Mesendoderm (in vitro differentiated cells): ENCODE measurements at regions not wholly inside any gene's neighbourhood (a gene's known extent, or its start where the extent isn't known, plus 50 kb on each side); places are given as distances from the start of the nearest gene placed in this dataset.
A peak's percentile ranks its signal among the peaks of the same experiment; 100 is the strongest.
"Not testable (repeated sequence)": the region's sequence is repeated elsewhere in the genome, so short reads cannot be mapped to it uniquely, and the experiment has no call there.

ENCODE experiments used
- DNase-seq: peaks from one replicate; pipeline ENCODE4 v3.0.0; 2013
- H2AK5ac ChIP-seq: 2 replicates; pipeline ENCODE4 v1.6.1; 2013; ENCODE audit warnings: low read length, inconsistent platforms
- H2BK120ac ChIP-seq: 2 replicates; pipeline ENCODE4 v1.6.1; 2013; ENCODE audit warnings: low read depth, mild to moderate bottlenecking, low read length, moderate library complexity, mixed read lengths
- H2BK15ac ChIP-seq: replicated peaks from 2 replicates; pipeline ENCODE4 v1.6.1; 2013; ENCODE audit warnings: low read depth, mild to moderate bottlenecking, moderate library complexity
- H2BK5ac ChIP-seq: 2 replicates; pipeline ENCODE4 v1.6.1; 2013; ENCODE audit warnings: low read length, inconsistent platforms
- H3K18ac ChIP-seq: 2 replicates; pipeline ENCODE4 v1.6.1; 2013; ENCODE audit warnings: mild to moderate bottlenecking, low read length, mixed read lengths
- H3K23ac ChIP-seq: one replicate; pipeline ENCODE4 v1.6.1; 2013; ENCODE audit warnings: low read length
- H3K27ac ChIP-seq: 2 replicates; pipeline ENCODE4 v1.5.1; 2013; ENCODE audit warnings: low read depth, mild to moderate bottlenecking, inconsistent platforms, low read length, moderate library complexity
- H3K27me3 ChIP-seq: 2 replicates; pipeline ENCODE4 v1.6.1; 2013; ENCODE audit warnings: low read length, control low read depth, mild to moderate bottlenecking, inconsistent platforms; ENCODE audit not compliant: insufficient read depth, poor library complexity
- H3K36me3 ChIP-seq: 2 replicates; pipeline ENCODE4 v1.6.1; 2013; ENCODE audit warnings: low read length, inconsistent platforms; ENCODE audit not compliant: control insufficient read depth, insufficient read depth
- H3K4ac ChIP-seq: one replicate; pipeline ENCODE4 v1.6.1; 2013; ENCODE audit warnings: low read depth, mild to moderate bottlenecking, low read length, moderate library complexity
- H3K4me1 ChIP-seq: 2 replicates; pipeline ENCODE4 v1.6.1; 2013; ENCODE audit warnings: low read depth, low read length, inconsistent platforms; ENCODE audit not compliant: control insufficient read depth
- H3K4me2 ChIP-seq: 2 replicates; pipeline ENCODE4 v1.6.1; 2013; ENCODE audit warnings: low read length
- H3K4me3 ChIP-seq: 2 replicates; pipeline ENCODE4 v1.5.1; 2013; ENCODE audit warnings: mild to moderate bottlenecking, low read length
- H3K56ac ChIP-seq: one replicate; pipeline ENCODE4 v1.6.1; 2013; ENCODE audit warnings: low read length
- H3K79me1 ChIP-seq: 2 replicates; pipeline ENCODE4 v1.6.1; 2013; ENCODE audit warnings: low read length, inconsistent platforms
- H3K79me2 ChIP-seq: 2 replicates; pipeline ENCODE4 v1.6.1; 2013; ENCODE audit warnings: mild to moderate bottlenecking, low read length; ENCODE audit not compliant: control insufficient read depth, insufficient read depth
- H3K9ac ChIP-seq: 2 replicates; pipeline ENCODE4 v1.6.1; 2013; ENCODE audit warnings: low read length, inconsistent platforms
- H4K5ac ChIP-seq: one replicate; pipeline ENCODE4 v1.6.1; 2013; ENCODE audit warnings: low read length
- H4K8ac ChIP-seq: one replicate; pipeline ENCODE4 v1.6.1; 2013; ENCODE audit warnings: low read depth, mild to moderate bottlenecking, control low read depth, low read length, moderate library complexity
- WGBS: extraction: QIAGEN DNeasy Blood & Tissue Kit; methylation state at CpG from one replicate; pipeline ENCODE4 v1.1.7; 2013; ENCODE audit warnings: low lambda C conversion rate, missing lambda C conversion rate; ENCODE audit not compliant: insufficient coverage; ENCODE audit errors: extremely low coverage; 5-methylcytosine and 5-hydroxymethylcytosine counted together

DNA sequence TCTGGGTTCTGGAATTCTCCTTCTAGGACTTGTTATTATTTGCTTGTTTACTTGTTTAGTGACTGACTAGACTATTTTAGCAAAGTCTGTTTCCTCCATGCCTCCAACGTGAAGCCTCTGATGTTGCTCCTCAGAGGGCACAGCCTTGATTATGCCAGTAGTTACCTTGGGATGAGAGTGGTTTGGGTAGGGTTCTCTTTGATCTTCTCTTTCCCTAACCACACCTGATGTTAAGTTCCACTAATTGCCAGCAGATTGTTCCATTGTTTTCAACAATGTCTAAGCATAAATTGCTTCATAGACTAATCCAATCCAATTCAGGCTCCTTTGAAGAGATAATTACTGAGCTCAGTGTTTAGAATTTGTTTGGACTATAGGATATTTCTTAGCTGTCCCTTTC, 352.7 kb upstream of the DIPK2B start:
- Histone ChIP-seq H4K8ac (no peak overlapping the region), H2BK15ac (no peak overlapping the region), H3K9ac (no peak overlapping the region), H3K4me2 (no peak overlapping the region), H2BK120ac (no peak overlapping the region), H3K79me1 (no peaks in the 10 kb centered on the region), H3K4ac (no peak overlapping the region), H3K36me3 (no peaks in the 10 kb centered on the region), H4K5ac (no peak overlapping the region), H3K23ac (no peak overlapping the region), H3K27ac (no peak overlapping the region), H3K56ac (no peak overlapping the region), H3K4me3 (no peak overlapping the region), H3K4me1 (no peaks in the 10 kb centered on the region), H3K27me3 (no peaks in the 10 kb centered on the region), H3K18ac (no peak overlapping the region), H2BK5ac (no peak overlapping the region), H2AK5ac (no peak overlapping the region), H3K79me2 (no peaks in the 10 kb centered on the region)
- WGBS, result no CpG with 5 or more reads among the region's 1 CpG
- DNase-seq, result no peak

DNA sequence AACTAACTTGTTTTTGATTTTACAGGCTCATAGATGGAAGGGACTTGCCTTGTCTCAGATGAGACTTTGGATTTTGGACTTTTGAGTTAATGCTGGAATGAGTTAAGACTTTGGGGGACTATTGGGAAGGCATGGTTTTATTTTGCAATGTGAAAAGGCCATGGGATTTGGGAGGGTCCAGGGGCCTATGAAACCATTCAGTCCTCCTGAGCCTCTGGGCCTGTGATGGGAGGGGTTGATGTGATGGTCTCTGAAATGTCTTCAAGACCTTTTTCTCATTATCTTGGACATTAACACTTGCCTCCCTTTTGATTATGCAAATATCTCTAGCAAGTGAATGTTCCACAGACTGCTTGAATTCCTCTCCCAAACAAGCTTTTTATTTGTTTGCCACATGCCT, 346.0 kb upstream of the DIPK2B start:
- not testable (repeated sequence) for H3K27me3 ChIP-seq, H3K56ac ChIP-seq, H3K4me2 ChIP-seq, H2BK5ac ChIP-seq, H4K8ac ChIP-seq, H3K4me3 ChIP-seq, H2BK15ac ChIP-seq, H2BK120ac ChIP-seq, H3K18ac ChIP-seq, H4K5ac ChIP-seq, H3K4ac ChIP-seq, H3K27ac ChIP-seq, H3K23ac ChIP-seq, H3K9ac ChIP-seq, H3K79me1 ChIP-seq, H3K4me1 ChIP-seq, H3K79me2 ChIP-seq, H3K36me3 ChIP-seq, H2AK5ac ChIP-seq
- DNase-seq, result peak; percentile 20

DNA sequence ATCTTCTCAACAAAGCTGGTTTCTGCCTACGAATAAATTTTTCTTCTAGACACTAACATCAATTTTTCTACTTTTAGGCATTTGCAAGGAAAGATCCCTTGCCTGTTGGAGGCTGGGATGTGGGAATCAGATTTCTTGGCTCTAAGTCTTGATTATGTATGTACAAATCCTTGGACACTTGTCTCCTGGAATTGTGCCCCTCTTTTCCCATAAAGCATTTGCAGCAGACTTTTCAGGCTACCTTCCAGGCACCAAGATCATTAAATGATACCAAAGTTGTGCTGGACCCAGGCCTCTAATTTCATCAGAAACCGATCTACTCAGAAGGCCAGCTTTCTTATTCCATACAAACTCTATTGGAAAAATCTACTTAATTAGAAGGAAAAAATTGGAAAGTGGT, 339.5 kb upstream of the DIPK2B start:
- H3K4me2 ChIP-seq, result no peak overlapping the region
- no peak overlapping the region for H4K8ac ChIP-seq
- no peak overlapping the region for H3K56ac ChIP-seq
- DNase-seq, result no peak
- H3K4me3 ChIP-seq, result no peak overlapping the region
- no peak overlapping the region for H3K23ac ChIP-seq
- H3K79me1 ChIP-seq, result no peaks in the 10 kb centered on the region
- H3K79me2 ChIP-seq, result no peaks in the 10 kb centered on the region
- no peaks in the 10 kb centered on the region for H3K27me3 ChIP-seq
- H2BK15ac ChIP-seq, result no peak overlapping the region
- WGBS, result no CpG with 5 or more reads among the region's 2 CpGs
- H2BK120ac ChIP-seq, result no peak overlapping the region
- no peak overlapping the region for H2AK5ac ChIP-seq
- no peak overlapping the region for H2BK5ac ChIP-seq
- H3K36me3 ChIP-seq, result no peaks in the 10 kb centered on the region
- no peak overlapping the region for H4K5ac ChIP-seq
- no peak overlapping the region for H3K18ac ChIP-seq
- no peak overlapping the region for H3K9ac ChIP-seq
- no peak overlapping the region for H3K4ac ChIP-seq
- H3K27ac ChIP-seq, result no peak overlapping the region
- H3K4me1 ChIP-seq, result no peaks in the 10 kb centered on the region

DNA sequence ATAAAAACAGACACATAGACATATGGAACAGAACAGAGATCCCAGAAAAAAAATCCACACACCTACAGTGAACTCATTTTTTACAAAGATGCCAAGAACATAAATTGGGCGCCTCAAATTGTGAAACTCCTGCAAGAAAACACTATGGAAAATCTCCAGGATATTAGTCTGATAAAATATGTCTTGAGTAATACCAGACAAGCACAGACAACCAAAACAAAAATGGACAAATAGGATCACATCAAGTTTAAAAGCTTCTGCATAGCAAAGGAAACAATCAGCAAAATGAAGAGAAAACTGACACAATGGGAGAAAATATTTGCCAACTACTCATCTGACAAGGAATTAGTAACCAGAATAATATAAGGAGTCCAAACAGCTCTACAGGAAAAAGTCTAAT, 337.3 kb upstream of the DIPK2B start:
- WGBS, result no CpG with 5 or more reads among the region's 1 CpG

DNA sequence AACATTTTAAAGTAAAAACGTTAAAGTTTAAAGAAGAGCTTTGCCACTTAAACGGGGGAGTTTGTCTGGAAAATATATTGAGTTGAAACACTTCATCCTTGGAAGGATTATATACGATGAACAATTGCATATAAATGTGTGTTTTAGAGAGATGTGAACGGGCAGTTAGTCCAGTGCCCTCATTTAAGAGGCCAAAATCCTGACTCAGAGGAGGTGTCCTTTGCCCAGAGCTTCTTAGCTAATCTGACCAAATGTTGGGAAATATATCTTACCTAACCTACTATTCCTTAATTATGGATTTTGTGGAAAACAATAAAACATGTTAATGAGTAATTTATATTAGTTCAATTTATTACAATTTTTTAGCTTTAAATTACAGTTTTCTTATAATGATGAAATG, 327.2 kb upstream of the DIPK2B start:
- Histone ChIP-seq H3K23ac (no peak overlapping the region), H2BK120ac (no peak overlapping the region), H3K79me2 (no peaks in the 10 kb centered on the region), H3K18ac (no peak overlapping the region), H4K8ac (no peak overlapping the region), H3K4me1 (no peaks in the 10 kb centered on the region), H3K27me3 (no peaks in the 10 kb centered on the region), H2BK15ac (no peak overlapping the region), H3K27ac (no peak overlapping the region), H2AK5ac (no peak overlapping the region), H3K79me1 (no peaks in the 10 kb centered on the region), H2BK5ac (no peak overlapping the region), H3K9ac (no peak overlapping the region), H4K5ac (no peak overlapping the region), H3K56ac (no peak overlapping the region), H3K4me2 (no peak overlapping the region), H3K4me3 (no peak overlapping the region), H3K36me3 (no peaks in the 10 kb centered on the region), H3K4ac (no peak overlapping the region)
- no CpG with 5 or more reads among the region's 4 CpGs for WGBS
- DNase-seq, result no peak

More for the DNA sequence above, 337.3 kb upstream of the DIPK2B start:
- no peak overlapping the region for H4K8ac ChIP-seq
- no peaks in the 10 kb centered on the region for H3K79me1 ChIP-seq
- no peak overlapping the region for H3K9ac ChIP-seq
- no peaks in the 10 kb centered on the region for H3K79me2 ChIP-seq
- no peak overlapping the region for H2BK120ac ChIP-seq
- H3K4me3 ChIP-seq, result no peak overlapping the region
- H3K18ac ChIP-seq, result no peak overlapping the region
- no peaks in the 10 kb centered on the region for H3K36me3 ChIP-seq
- no peak for DNase-seq
- no peak overlapping the region for H3K56ac ChIP-seq
- H2AK5ac ChIP-seq, result no peak overlapping the region
- no peak overlapping the region for H3K4ac ChIP-seq
- no peak overlapping the region for H2BK5ac ChIP-seq
- no peak overlapping the region for H2BK15ac ChIP-seq
- H4K5ac ChIP-seq, result no peak overlapping the region
- H3K4me1 ChIP-seq, result no peaks in the 10 kb centered on the region
- no peak overlapping the region for H3K23ac ChIP-seq
- no peaks in the 10 kb centered on the region for H3K27me3 ChIP-seq
- H3K27ac ChIP-seq, result no peak overlapping the region
- no peak overlapping the region for H3K4me2 ChIP-seq

DNA sequence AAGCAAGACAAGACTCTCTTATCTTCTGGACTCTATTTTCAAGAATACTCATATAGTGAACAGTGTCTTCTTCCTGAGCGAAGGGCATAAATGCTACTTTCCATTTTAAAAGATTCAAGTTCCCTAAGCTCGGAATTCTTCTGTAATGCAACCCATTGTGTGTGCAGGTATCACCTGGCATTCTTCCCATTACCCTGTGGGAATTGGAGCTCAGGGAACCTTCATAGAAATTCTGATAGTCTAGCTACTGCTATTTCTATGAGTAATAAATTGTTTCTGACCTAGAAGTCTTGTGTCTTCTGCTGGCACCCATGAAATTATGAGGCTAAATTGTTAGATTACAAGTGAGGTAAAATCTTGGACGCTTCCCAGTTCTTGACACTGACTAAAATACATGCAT, 324.1 kb upstream of the DIPK2B start:
- no CpG with 5 or more reads among the region's 3 CpGs for WGBS
- no peak overlapping the region for H3K4me3 ChIP-seq

More for the DNA sequence above, 324.1 kb upstream of the DIPK2B start:
- no peak overlapping the region for H3K4ac ChIP-seq
- no peak for DNase-seq
- no peak overlapping the region for H4K5ac ChIP-seq
- no peak overlapping the region for H3K56ac ChIP-seq
- no peaks in the 10 kb centered on the region for H3K4me1 ChIP-seq
- no peak overlapping the region for H2AK5ac ChIP-seq
- H4K8ac ChIP-seq, result no peak overlapping the region
- H3K79me2 ChIP-seq, result no peaks in the 10 kb centered on the region
- H2BK120ac ChIP-seq, result no peak overlapping the region
- H3K9ac ChIP-seq, result no peak overlapping the region
- no peak overlapping the region for H3K18ac ChIP-seq
- H3K36me3 ChIP-seq, result no peaks in the 10 kb centered on the region
- H3K23ac ChIP-seq, result no peak overlapping the region
- H3K79me1 ChIP-seq, result no peaks in the 10 kb centered on the region
- no peak overlapping the region for H2BK5ac ChIP-seq
- H2BK15ac ChIP-seq, result no peak overlapping the region
- no peak overlapping the region for H3K4me2 ChIP-seq
- H3K27me3 ChIP-seq, result no peaks in the 10 kb centered on the region
- H3K27ac ChIP-seq, result no peak overlapping the region
